IMR-90 (cell line): ENCODE measurements at regions not wholly inside any gene's neighbourhood (a gene's known extent, or its start where the extent isn't known, plus 50 kb on each side); places are given as distances from the start of the nearest gene placed in this dataset.

Experiments
- ATAC-seq: fragments of 200-7000 bp; cut with Tn5 transposase; 2 replicates; pipeline ENCODE4 v1.9.1; 2020; ENCODE audit warnings: low read depth, mild to moderate bottlenecking, moderate library complexity
- BruUV-seq: library from RNA; stranded (reverse); fragments of 400-500 nt; replicated peaks from 2 replicates; lab custom pipeline; 2021; lab: Mats Ljungman, UMichigan
- CTCF ChIA-PET: fragments of 300-600 bp; formaldehyde crosslinking; extraction: SDS; loops from one replicate; lab custom pipeline; 2021; ENCODE audit warnings: antibody characterized with exemption; lab: Yijun Ruan, JAX
- POLR2A ChIA-PET: fragments of 300-600 bp; sonication (Branson Sonifier 250); formaldehyde crosslinking; loops from one replicate; lab custom pipeline; 2022; ENCODE audit warnings: antibody characterized with exemption; ENCODE audit not compliant: unreplicated experiment; lab: Charles Lee
- DNase-seq: peaks from one replicate; pipeline ENCODE4 v3.0.0; 2013
- H2AFZ ChIP-seq: replicated peaks from 2 replicates; pipeline ENCODE3; 2013; ENCODE audit warnings: low read length, mild to moderate bottlenecking; ENCODE audit not compliant: poor library complexity
- H2AK5ac ChIP-seq: 2 replicates; pipeline ENCODE4 v1.6.1; 2013; ENCODE audit warnings: low read depth, low read length, inconsistent platforms
- H2AK9ac ChIP-seq: replicated peaks from 2 replicates; pipeline ENCODE3; 2013; ENCODE audit warnings: mild to moderate bottlenecking, low read depth, low read length, moderate library complexity; ENCODE audit not compliant: poor library complexity
- H2BK120ac ChIP-seq: 2 replicates; pipeline ENCODE4 v1.6.1; 2013; ENCODE audit warnings: low read depth, low read length, inconsistent platforms
- H2BK15ac ChIP-seq: 3 replicates; pipeline ENCODE4 v1.6.1; 2013; ENCODE audit warnings: low read depth, low read length, inconsistent platforms
- H2BK20ac ChIP-seq: 2 replicates; pipeline ENCODE4 v1.6.1; 2013; ENCODE audit warnings: low read depth, mild to moderate bottlenecking, inconsistent platforms, low read length, moderate library complexity
- H2BK5ac ChIP-seq: 2 replicates; pipeline ENCODE4 v1.6.1; 2013; ENCODE audit warnings: mild to moderate bottlenecking, low read depth, low read length, inconsistent platforms; ENCODE audit not compliant: poor library complexity, severe bottlenecking
- H3K14ac ChIP-seq: replicated peaks from 2 replicates; pipeline ENCODE4 v1.6.1; 2013; ENCODE audit warnings: low read depth, low read length, inconsistent platforms
- H3K18ac ChIP-seq: 2 replicates; pipeline ENCODE4 v1.6.1; 2013; ENCODE audit warnings: low read depth, low read length, control low read depth
- H3K23ac ChIP-seq: 2 replicates; pipeline ENCODE4 v1.6.1; 2013; ENCODE audit warnings: low read depth, low read length, inconsistent platforms
- H3K27ac ChIP-seq: 2 replicates; pipeline ENCODE4 v1.5.1; 2013; ENCODE audit warnings: mild to moderate bottlenecking, control low read depth, low read length; ENCODE audit not compliant: insufficient read depth
- H3K27me3 ChIP-seq: 2 replicates; pipeline ENCODE4 v1.6.1; 2013; ENCODE audit warnings: low read length; ENCODE audit not compliant: control insufficient read depth, insufficient read depth
- H3K36me3 ChIP-seq: 2 replicates; pipeline ENCODE4 v1.6.1; 2013; ENCODE audit warnings: low read length, mixed read lengths; ENCODE audit not compliant: control insufficient read depth, insufficient read depth
- H3K4ac ChIP-seq: 2 replicates; pipeline ENCODE4 v1.6.1; 2013; ENCODE audit warnings: low read depth, low read length, inconsistent platforms
- H3K4me1 ChIP-seq: 2 replicates; pipeline ENCODE4 v1.6.1; 2013; ENCODE audit warnings: low read length, mixed read lengths; ENCODE audit not compliant: control insufficient read depth, insufficient read depth
- H3K4me2 ChIP-seq: 2 replicates; pipeline ENCODE4 v1.6.1; 2013; ENCODE audit warnings: low read depth, mild to moderate bottlenecking, control low read depth, low read length, moderate library complexity
- H3K4me3 ChIP-seq: 2 replicates; pipeline ENCODE4 v1.5.1; 2013; ENCODE audit warnings: low read depth, mild to moderate bottlenecking, control low read depth, low read length, moderate library complexity; ENCODE audit not compliant: insufficient read depth
- H3K56ac ChIP-seq: 2 replicates; pipeline ENCODE4 v1.6.1; 2013; ENCODE audit warnings: low read length, inconsistent platforms; ENCODE audit not compliant: insufficient read depth; ENCODE audit errors: extremely low read depth
- H3K79me1 ChIP-seq, 2 experiments: 2 replicates each; pipeline ENCODE4 v1.6.1; 2013; ENCODE audit warnings: low read length in 2 of 2, inconsistent platforms in 1 of 2, low read depth in 1 of 2
- H3K9ac ChIP-seq: 2 replicates; pipeline ENCODE4 v1.6.1; 2013; ENCODE audit warnings: low read depth, low read length, control low read depth
- H3K9me1 ChIP-seq: 2 replicates; pipeline ENCODE4 v1.6.1; 2013; ENCODE audit warnings: low read length, inconsistent platforms; ENCODE audit not compliant: insufficient read depth
- H3K9me3 ChIP-seq: 2 replicates; pipeline ENCODE4 v1.6.1; 2013; ENCODE audit warnings: low read length; ENCODE audit not compliant: control insufficient read depth, insufficient read depth
- H4K20me1 ChIP-seq: 2 replicates; pipeline ENCODE4 v1.6.1; 2013; ENCODE audit warnings: low read length, inconsistent platforms; ENCODE audit not compliant: insufficient read depth
- H4K5ac ChIP-seq: 2 replicates; pipeline ENCODE4 v1.6.1; 2013; ENCODE audit warnings: mild to moderate bottlenecking, low read depth, low read length, control low read depth
- H4K8ac ChIP-seq, 2 experiments: 2 replicates each; pipeline ENCODE4 v1.6.1; 2013; ENCODE audit warnings: low read depth in 2 of 2, low read length in 2 of 2, control low read depth in 1 of 2, inconsistent platforms in 1 of 2
- H4K91ac ChIP-seq: 2 replicates; pipeline ENCODE4 v1.6.1; 2013; ENCODE audit warnings: low read depth, low read length, inconsistent platforms; ENCODE audit not compliant: insufficient read depth
- BHLHE40 ChIP-seq: fragments of 150-350 bp; IDR thresholded peaks from 2 replicates; pipeline ENCODE4 v1.6.1; 2016; ENCODE audit warnings: mild to moderate bottlenecking, low read depth, low read length
- CEBPB ChIP-seq: IDR thresholded peaks from 2 replicates; pipeline ENCODE4 v1.6.1; 2012; ENCODE audit warnings: low read depth, low read length, improper control_type of control experiment
- CHD1 ChIP-seq: IDR thresholded peaks from 2 replicates; pipeline ENCODE4 v1.6.1; 2012; ENCODE audit warnings: low read depth, low read length, improper control_type of control experiment
- MAFK ChIP-seq: IDR thresholded peaks from 2 replicates; pipeline ENCODE4 v1.6.1; 2012; ENCODE audit warnings: low read depth, low read length, improper control_type of control experiment
- MAZ ChIP-seq: IDR thresholded peaks from 2 replicates; pipeline ENCODE4 v1.6.1; 2012; ENCODE audit warnings: low read depth, mild to moderate bottlenecking, low read length, improper control_type of control experiment, moderate library complexity, borderline replicate concordance
- MXI1 ChIP-seq: IDR thresholded peaks from 2 replicates; pipeline ENCODE4 v1.6.1; 2012; ENCODE audit warnings: low read depth, mild to moderate bottlenecking, low read length, moderate library complexity, borderline replicate concordance
- NFE2L2 ChIP-seq: fragments of 150-350 bp; IDR thresholded peaks from 2 replicates; pipeline ENCODE4 v1.6.1; 2016; ENCODE audit warnings: low read depth, mild to moderate bottlenecking, low read length
- RAD21 ChIP-seq: IDR thresholded peaks from 2 replicates; pipeline ENCODE4 v1.6.1; 2012; ENCODE audit warnings: low read length, improper control_type of control experiment
- RCOR1 ChIP-seq: IDR thresholded peaks from 2 replicates; pipeline ENCODE4 v1.6.1; 2012; ENCODE audit warnings: mild to moderate bottlenecking, low read length, improper control_type of control experiment; ENCODE audit not compliant: insufficient replicate concordance
- WGBS, 2 experiments: methylation state at CpG; one replicate each; pipeline versions ENCODE4 v1.1.5 to v1.1.7; 2013; ENCODE audit warnings: missing lambda C conversion rate in 2 of 2; ENCODE audit not compliant: insufficient read length in 1 of 2; ENCODE audit errors: extremely low coverage in 2 of 2; 5-methylcytosine and 5-hydroxymethylcytosine counted together
- dilution Hi-C: fragments of 300-500 bp; cut with HindIII; formaldehyde crosslinking; loops from one replicate; pipeline ENCODE4 v1.14.3; 2018; ENCODE audit warnings: low sequenced_read_pairs; ENCODE audit not compliant: unreplicated experiment
- in situ Hi-C: fragments of 300-500 bp; cut with MboI; formaldehyde crosslinking; loops from 3 replicates; pipeline ENCODE4 v1.14.3; 2019; ENCODE audit warnings: low sequenced_read_pairs, inconsistent platforms, mixed read lengths
- intact Hi-C: fragments of 100-400 bp; cut with micrococcal nuclease; formaldehyde crosslinking; loops from 2 replicates; pipeline ENCODE4 v1.10.0; 2022

DNA sequence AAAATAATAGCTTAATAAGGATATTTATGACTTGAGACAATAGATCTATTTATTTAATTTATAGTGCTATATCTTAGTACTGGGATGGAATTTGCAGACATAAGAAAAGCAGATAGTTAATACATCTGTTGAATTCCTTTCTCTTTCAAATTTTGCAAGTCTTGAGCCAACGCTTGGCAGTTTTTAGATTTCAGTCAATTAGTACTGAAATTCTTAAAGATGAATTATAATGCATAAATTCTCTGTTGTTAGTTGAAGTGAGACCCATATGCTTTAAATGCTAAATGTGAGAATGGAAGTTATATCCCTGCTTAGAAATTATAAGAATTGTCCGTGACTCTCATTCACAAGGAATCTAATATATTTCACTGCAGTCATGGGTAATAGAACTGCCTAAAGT lies 225.1 kb upstream of the ADGRB3 start:
- DNase-seq (no peak), ATAC-seq (no peak)
- H3K9me1 ChIP-seq: no peaks in the 10 kb centered on the region
- H2AK5ac ChIP-seq: no peak overlapping the region
- no peak overlapping the region for H3K56ac ChIP-seq
- no peak overlapping the region for H2BK15ac ChIP-seq
- no peak overlapping the region for H2BK20ac ChIP-seq
- H3K36me3 ChIP-seq: no peaks in the 10 kb centered on the region
- intact Hi-C loops (no loop called here), dilution Hi-C loops (no loop called here), in situ Hi-C loops (no loop called here)
- no peak overlapping the region for H2BK120ac ChIP-seq
- no peak overlapping the region for H4K91ac ChIP-seq
- no peak overlapping the region for H3K14ac ChIP-seq
- H3K27me3 ChIP-seq: no peaks in the 10 kb centered on the region
- H4K5ac ChIP-seq: no peak overlapping the region
- no peaks in the 10 kb centered on the region for H3K79me1 ChIP-seq
- H2AFZ ChIP-seq: no peak overlapping the region
- no peak overlapping the region for H3K18ac ChIP-seq
- BruUV-seq: no TSS peak
- no peak overlapping the region for H3K4me3 ChIP-seq
- no peak overlapping the region for H2AK9ac ChIP-seq
- no peaks in the 10 kb centered on the region for H4K20me1 ChIP-seq
- no peak for TF ChIP-seq CEBPB
- TF ChIP-seq BHLHE40: no peak
- no peak for TF ChIP-seq NFE2L2
- no peak for TF ChIP-seq MAZ
- TF ChIP-seq MXI1: no peak
- no peak for TF ChIP-seq CHD1
- TF ChIP-seq RCOR1: no peak
- no peak for TF ChIP-seq RAD21
- no peak for TF ChIP-seq MAFK
- H2BK5ac ChIP-seq: no peak overlapping the region
- no peak overlapping the region for H3K4me2 ChIP-seq
- no peak overlapping the region for H3K9ac ChIP-seq
- no peak overlapping the region for H3K4ac ChIP-seq
- H3K4me1 ChIP-seq: no peaks in the 10 kb centered on the region
- H3K27ac ChIP-seq: no peak overlapping the region
- H3K23ac ChIP-seq: no peak overlapping the region
- H3K9me3 ChIP-seq: no peaks in the 10 kb centered on the region
- H4K8ac ChIP-seq: no peak overlapping the region
- ChIA-PET POLR2A (no interaction called here), CTCF (no interaction called here)
- WGBS, 2 experiments: no CpG with 5 or more reads among the region's 2 CpGs
